A549 (cell line): ENCODE measurements at regions not wholly inside any gene's neighbourhood (a gene's known extent, or its start where the extent isn't known, plus 50 kb on each side); places are given as distances from the start of the nearest gene placed in this dataset.

Experiments used
- ATAC-seq, 2 experiments: fragments of 200-7000 bp in 1 of 2; fragments of >200 bp in 1 of 2; cut with Nextera tagmentation in 1 of 2; cut with Tn5 transposase in 1 of 2; 3 replicates each; pipeline versions ENCODE4 v1.8.0 to v1.9.1; 2018 to 2020; ENCODE audit warnings: mild to moderate bottlenecking in 1 of 2, moderate library complexity in 1 of 2
- CTCF ChIA-PET: fragments of 300-600 bp; sonication (Branson Sonifier 250); formaldehyde crosslinking; extraction: SDS; loops from one replicate; lab custom pipeline; 2021; ENCODE audit warnings: antibody characterized with exemption, inconsistent platforms; lab: Yijun Ruan, JAX
- POLR2A ChIA-PET: fragments of 350-600 bp; formaldehyde crosslinking; extraction: SDS; loops from one replicate; lab custom pipeline; 2021; ENCODE audit warnings: antibody characterized with exemption, inconsistent platforms; lab: Yijun Ruan, JAX
- DNase-seq, 2 experiments: peaks; one replicate each; pipeline versions ENCODE4 v3.0.0 to v3.0.0-alpha.2; 2011 to 2016; ENCODE audit warnings: low read depth in 1 of 2, low spot score in 1 of 2
- FAIRE-seq: peaks from 2 replicates; lab custom pipeline; 2011; peaks lifted over from hg19 to GRCh38; lab: Jason Lieb, UNC
- H3K27ac ChIP-seq, 2 experiments: fragments of >200 bp; sonication (Bioruptor Twin); formaldehyde crosslinking; 3 replicates each; pipeline ENCODE4 v1.5.1; 2016 to 2017
- H3K4me1 ChIP-seq: fragments of >200 bp; sonication (Bioruptor Twin); formaldehyde crosslinking; 3 replicates; pipeline ENCODE4 v1.6.1; 2016
- H3K4me2 ChIP-seq: fragments of >200 bp; sonication (Bioruptor Twin); formaldehyde crosslinking; 3 replicates; pipeline ENCODE4 v1.6.1; 2016
- H3K4me3 ChIP-seq: fragments of >200 bp; sonication (Bioruptor Twin); formaldehyde crosslinking; 3 replicates; pipeline ENCODE4 v1.5.1; 2016
- H3K9me3 ChIP-seq: fragments of >200 bp; sonication (Bioruptor Twin); formaldehyde crosslinking; 3 replicates; pipeline ENCODE4 v1.6.1; 2016
- CEBPB ChIP-seq, 2 experiments: fragments of >200 bp in 1 of 2; sonication (Bioruptor Twin) in 1 of 2; formaldehyde crosslinking in 1 of 2; IDR thresholded peaks; 2 replicates each; pipeline ENCODE4 v1.6.1; 2012 to 2016
- CHD4 ChIP-seq: fragments of 200-600 bp; sonication (generic); IDR thresholded peaks from 2 replicates; pipeline ENCODE4 v1.6.1; 2016; ENCODE audit warnings: antibody characterized with exemption, mild to moderate bottlenecking, borderline replicate concordance
- CTCF ChIP-seq: fragments of >200 bp; sonication (Bioruptor Twin); formaldehyde crosslinking; IDR thresholded peaks from 3 replicates; pipeline ENCODE4 v1.5.1; 2016
- EHF ChIP-seq: fragments of 250-450 bp; sonication (Bioruptor Pico); IDR thresholded peaks from 2 replicates; pipeline ENCODE4 v1.5.0; 2020; ENCODE audit warnings: mild to moderate bottlenecking
- EP300 ChIP-seq, 2 experiments: fragments of >200 bp; sonication (Bioruptor Twin); formaldehyde crosslinking; IDR thresholded peaks; 2 replicates in 1 of 2; 3 replicates in 1 of 2; pipeline ENCODE4 v1.6.1; 2016 to 2017
- FOSB ChIP-seq: fragments of 250-450 bp; sonication (Bioruptor Pico); IDR thresholded peaks from 2 replicates; pipeline ENCODE4 v1.5.0; 2020; ENCODE audit warnings: mild to moderate bottlenecking, moderate library complexity
- FOSL2 ChIP-seq, 2 experiments: fragments of 450-650 bp in 1 of 2; fragments of >200 bp in 1 of 2; sonication (Bioruptor Twin) in 1 of 2; formaldehyde crosslinking; IDR thresholded peaks; 2 replicates each; pipeline versions ENCODE4 v1.5.0 to v1.6.1; 2016 to 2020; ENCODE audit warnings: mild to moderate bottlenecking in 1 of 2, moderate library complexity in 1 of 2
- HDAC2 ChIP-seq: fragments of 200-600 bp; sonication (generic); IDR thresholded peaks from 2 replicates; pipeline ENCODE4 v1.6.1; 2016
- HOXA7 ChIP-seq: fragments of 250-450 bp; sonication (Bioruptor Pico); IDR thresholded peaks from 2 replicates; pipeline ENCODE4 v1.5.0; 2020; ENCODE audit warnings: mild to moderate bottlenecking, moderate library complexity
- HOXB13 ChIP-seq: fragments of 250-450 bp; sonication (Bioruptor Pico); IDR thresholded peaks from 2 replicates; pipeline ENCODE4 v1.5.0; 2020; ENCODE audit warnings: low read depth, mild to moderate bottlenecking, moderate library complexity
- PHF8 ChIP-seq: fragments of 200-600 bp; sonication (generic); IDR thresholded peaks from 2 replicates; pipeline ENCODE4 v1.6.1; 2016; ENCODE audit warnings: low read depth, mild to moderate bottlenecking, antibody characterized with exemption, moderate library complexity, borderline replicate concordance
- RAD21 ChIP-seq, 2 experiments: fragments of >200 bp in 1 of 2; sonication (Bioruptor Twin) in 1 of 2; formaldehyde crosslinking in 1 of 2; IDR thresholded peaks in 1 of 2; conservative IDR thresholded peaks in 1 of 2; 2 replicates in 1 of 2; 3 replicates in 1 of 2; pipeline ENCODE4 v1.6.1; 2012 to 2018; ENCODE audit warnings: inconsistent platforms in 1 of 2
- RARB ChIP-seq: fragments of 250-450 bp; sonication (Bioruptor Pico); IDR thresholded peaks from 2 replicates; pipeline ENCODE4 v1.8.0; 2021; ENCODE audit warnings: mild to moderate bottlenecking, moderate library complexity
- REST ChIP-seq: fragments of 200-600 bp; sonication (generic); IDR thresholded peaks from 2 replicates; pipeline ENCODE4 v1.6.1; 2016; ENCODE audit warnings: antibody characterized with exemption, mild to moderate bottlenecking, moderate library complexity
- RFX5 ChIP-seq: fragments of 450-650 bp; IDR thresholded peaks from 2 replicates; pipeline ENCODE4 v1.7.1; 2014; ENCODE audit warnings: antibody characterized with exemption, mild to moderate bottlenecking, moderate library complexity
- SMC3 ChIP-seq: fragments of >200 bp; sonication (Bioruptor Twin); formaldehyde crosslinking; IDR thresholded peaks from 3 replicates; pipeline ENCODE4 v1.6.1; 2018; ENCODE audit warnings: inconsistent platforms
- TP53 ChIP-seq: fragments of 250-450 bp; sonication (Bioruptor Pico); IDR thresholded peaks from 2 replicates; pipeline ENCODE4 v1.5.0; 2021; ENCODE audit warnings: mild to moderate bottlenecking, moderate library complexity
- ZFP36 ChIP-seq: fragments of 450-650 bp; IDR thresholded peaks from 2 replicates; pipeline ENCODE4 v1.6.1; 2014; ENCODE audit warnings: borderline replicate concordance; ENCODE audit not compliant: partially characterized antibody
- ZSCAN20 ChIP-seq: fragments of 250-450 bp; sonication (Bioruptor Pico); IDR thresholded peaks from 2 replicates; pipeline ENCODE4 v1.8.0; 2022; ENCODE audit warnings: mild to moderate bottlenecking, moderate library complexity
- WGBS: methylation state at CpG from one replicate; pipeline ENCODE4 v1.1.6; 2017; ENCODE audit errors: missing lambda C conversion rate; 5-methylcytosine and 5-hydroxymethylcytosine counted together

GRCh38 chr4:176967586-176967985 is 174.9 kb upstream of the VEGFC start:
- FAIRE-seq (no peak), DNase-seq (no peak), ATAC-seq (no peak)
- Histone ChIP-seq H3K4me1 (no peaks in the 10 kb centered on the region), H3K4me2 (no peak overlapping the region), H3K27ac (no peak overlapping the region), H3K9me3 (no peaks in the 10 kb centered on the region), H3K4me3 (no peak overlapping the region)
- no peak for TF ChIP-seq ZFP36
- no peak for TF ChIP-seq SMC3
- TF ChIP-seq HDAC2, result no peak
- TF ChIP-seq FOSB, result no peak
- TF ChIP-seq EHF (CRISPR knock-in tag), result no peak
- TF ChIP-seq CHD4, result no peak
- TF ChIP-seq PHF8, result no peak
- TF ChIP-seq CTCF, result no peak
- no peak for TF ChIP-seq HOXA7 (CRISPR knock-in tag)
- no peak for TF ChIP-seq REST
- no peak for TF ChIP-seq EP300 (IDR thresholded peaks at IDR 0.05)
- TF ChIP-seq CEBPB (IDR thresholded peaks at IDR 0.05), result no peak
- no peak for TF ChIP-seq RFX5
- no peak for TF ChIP-seq RAD21 (conservative IDR thresholded peaks at IDR 0.05 in 1 of 2, IDR thresholded peaks at IDR 0.05 in 1 of 2)
- CTCF ChIA-PET, result no interaction called here
- WGBS, result 66% methylated on average over 3 of the region's 3 CpGs
- POLR2A ChIA-PET, result no interaction called here

- ChIA-PET CTCF (no interaction called here), POLR2A (no interaction called here)
- WGBS, result 60% methylated on average over 1 of the region's 1 CpG
- no peak overlapping the region for H3K27ac ChIP-seq
- no peak for FAIRE-seq
- H3K4me3 ChIP-seq, result no peak overlapping the region
- TF ChIP-seq EHF (CRISPR knock-in tag), result no peak
- no peak for TF ChIP-seq FOSL2 (IDR thresholded peaks at IDR 0.05)
- TF ChIP-seq FOSL2 (CRISPR knock-in tag; IDR thresholded peaks at IDR 0.05), result no peak
- no peak for TF ChIP-seq HOXB13 (CRISPR knock-in tag)
- TF ChIP-seq RARB (CRISPR knock-in tag), result no peak
- no peak for TF ChIP-seq TP53 (CRISPR knock-in tag)
- TF ChIP-seq HOXA7 (CRISPR knock-in tag), result no peak
- no peak for TF ChIP-seq CTCF
- no peak for TF ChIP-seq ZSCAN20 (CRISPR knock-in tag)
- TF ChIP-seq RFX5, result no peak
- TF ChIP-seq ZFP36, result no peak
- DNase-seq, result no peak
- ATAC-seq, result no peak
- H3K4me2 ChIP-seq, result no peak overlapping the region
- H3K9me3 ChIP-seq, result no peaks in the 10 kb centered on the region
- no peaks in the 10 kb centered on the region for H3K4me1 ChIP-seq
Measured at GRCh38 chr4:176968094-176968493, 175.4 kb upstream of the VEGFC start.
